ENCODE measurements at regions not wholly inside any gene's neighbourhood (a gene's known extent, or its start where the extent isn't known, plus 50 kb on each side); places are given as distances from the start of the nearest gene placed in this dataset.

DNA sequence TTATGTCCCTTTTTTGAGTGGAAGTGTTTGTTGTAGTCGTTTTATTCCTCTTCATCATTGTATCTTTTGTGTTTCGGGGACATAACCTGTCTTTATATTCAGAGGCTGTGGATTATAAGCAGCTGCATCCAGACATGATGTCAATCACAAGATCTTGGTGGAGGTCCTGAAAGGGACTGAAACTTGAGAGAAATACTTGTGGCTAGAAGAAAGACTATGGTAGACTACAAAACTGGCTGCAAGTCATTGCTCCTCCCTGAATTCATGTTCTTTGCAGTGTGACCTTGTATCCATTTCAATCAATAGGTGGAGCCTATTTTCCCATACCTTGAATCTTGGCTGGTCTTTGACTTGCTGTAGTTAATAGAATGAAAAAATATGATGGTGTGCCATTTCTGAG lies 442.4 kb upstream of the PLXNA2 start:
- TF ChIP-seq, protein P1, sequence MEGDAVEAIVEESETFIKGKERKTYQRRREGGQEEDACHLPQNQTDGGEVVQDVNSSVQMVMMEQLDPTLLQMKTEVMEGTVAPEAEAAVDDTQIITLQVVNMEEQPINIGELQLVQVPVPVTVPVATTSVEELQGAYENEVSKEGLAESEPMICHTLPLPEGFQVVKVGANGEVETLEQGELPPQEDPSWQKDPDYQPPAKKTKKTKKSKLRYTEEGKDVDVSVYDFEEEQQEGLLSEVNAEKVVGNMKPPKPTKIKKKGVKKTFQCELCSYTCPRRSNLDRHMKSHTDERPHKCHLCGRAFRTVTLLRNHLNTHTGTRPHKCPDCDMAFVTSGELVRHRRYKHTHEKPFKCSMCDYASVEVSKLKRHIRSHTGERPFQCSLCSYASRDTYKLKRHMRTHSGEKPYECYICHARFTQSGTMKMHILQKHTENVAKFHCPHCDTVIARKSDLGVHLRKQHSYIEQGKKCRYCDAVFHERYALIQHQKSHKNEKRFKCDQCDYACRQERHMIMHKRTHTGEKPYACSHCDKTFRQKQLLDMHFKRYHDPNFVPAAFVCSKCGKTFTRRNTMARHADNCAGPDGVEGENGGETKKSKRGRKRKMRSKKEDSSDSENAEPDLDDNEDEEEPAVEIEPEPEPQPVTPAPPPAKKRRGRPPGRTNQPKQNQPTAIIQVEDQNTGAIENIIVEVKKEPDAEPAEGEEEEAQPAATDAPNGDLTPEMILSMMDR (conservative IDR thresholded peaks at IDR 0.05), result no peak
- no peak for TF ChIP-seq EZH2 (IDR thresholded peaks at IDR 0.05; ENCODE audit: low read depth)

Measured in PC-9 (cell line).